ENCODE measurements at regions not wholly inside any gene's neighbourhood (a gene's known extent, or its start where the extent isn't known, plus 50 kb on each side); places are given as distances from the start of the nearest gene placed in this dataset.
"Not testable (repeated sequence)": the region's sequence is repeated elsewhere in the genome, so short reads cannot be mapped to it uniquely, and the experiment has no call there.

DNA sequence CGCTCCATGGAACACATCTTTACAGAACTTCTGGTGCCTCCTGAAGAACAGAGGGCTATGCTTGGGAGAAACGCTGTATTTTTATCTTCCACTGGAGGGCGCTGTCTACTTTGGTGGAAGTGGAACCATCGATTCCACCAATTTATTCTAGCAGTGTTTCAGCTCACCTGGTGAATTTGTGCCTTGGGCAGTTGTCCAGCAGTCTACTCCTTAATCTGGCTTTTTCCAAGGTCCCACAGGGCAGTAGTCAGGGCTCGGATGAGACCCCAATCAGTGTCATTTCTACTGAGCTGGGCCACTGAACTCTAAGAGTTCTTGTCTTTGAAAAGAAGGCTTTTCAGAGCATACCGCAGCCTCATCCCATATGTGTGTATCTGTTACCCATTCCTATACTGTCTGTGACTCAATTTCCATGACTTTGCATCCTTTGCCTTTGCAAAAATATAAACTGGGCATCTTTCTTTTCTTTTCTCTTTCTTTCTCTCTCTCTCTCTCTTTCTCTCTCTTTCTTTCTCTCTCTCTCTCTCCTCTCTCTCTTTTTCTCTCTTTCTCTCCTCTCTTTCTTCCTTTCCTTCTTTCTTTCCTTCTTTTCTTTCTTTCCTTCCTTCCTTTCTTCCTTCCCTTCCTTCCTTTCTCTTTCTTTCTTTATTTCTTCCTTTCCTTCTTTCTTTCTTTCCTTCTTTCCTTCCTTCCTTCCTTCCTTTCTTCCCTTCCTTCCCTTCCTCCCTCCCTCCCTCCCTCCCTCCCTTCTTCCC, 138.4 kb upstream of the ZNF618 start:
- no peak for TF ChIP-seq POLR2A (IDR thresholded peaks at IDR 0.05; ENCODE audit: low read depth, low read length)
- FAIRE-seq = peak; percentile 61
- DNase-seq (ENCODE audit: insufficient read length, low spot score) = peak; percentile 35

DNA sequence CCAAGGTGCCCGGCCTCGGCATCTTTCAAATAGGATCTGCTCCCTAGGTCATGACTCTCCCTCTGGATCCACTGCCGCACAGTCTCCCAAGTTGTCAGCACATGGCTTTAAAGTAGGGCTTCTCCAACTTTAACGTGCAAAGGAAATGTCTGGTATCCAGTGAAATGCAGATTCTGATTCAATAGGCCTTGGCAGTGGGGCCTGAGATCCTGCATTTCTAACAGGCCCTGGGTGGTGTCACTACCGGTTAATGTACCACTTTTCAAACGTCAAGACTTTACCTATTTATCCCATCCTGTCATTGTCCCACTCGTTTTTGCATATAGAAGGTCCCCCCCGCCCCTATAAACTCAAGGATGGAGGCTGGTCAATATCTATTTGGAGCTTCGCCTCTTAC, 137.6 kb upstream of the ZNF618 start:
- no peak for FAIRE-seq
- no peak for TF ChIP-seq POLR2A (IDR thresholded peaks at IDR 0.05; ENCODE audit: low read depth, low read length)
- DNase-seq (ENCODE audit: insufficient read length, low spot score) = no peak

DNA sequence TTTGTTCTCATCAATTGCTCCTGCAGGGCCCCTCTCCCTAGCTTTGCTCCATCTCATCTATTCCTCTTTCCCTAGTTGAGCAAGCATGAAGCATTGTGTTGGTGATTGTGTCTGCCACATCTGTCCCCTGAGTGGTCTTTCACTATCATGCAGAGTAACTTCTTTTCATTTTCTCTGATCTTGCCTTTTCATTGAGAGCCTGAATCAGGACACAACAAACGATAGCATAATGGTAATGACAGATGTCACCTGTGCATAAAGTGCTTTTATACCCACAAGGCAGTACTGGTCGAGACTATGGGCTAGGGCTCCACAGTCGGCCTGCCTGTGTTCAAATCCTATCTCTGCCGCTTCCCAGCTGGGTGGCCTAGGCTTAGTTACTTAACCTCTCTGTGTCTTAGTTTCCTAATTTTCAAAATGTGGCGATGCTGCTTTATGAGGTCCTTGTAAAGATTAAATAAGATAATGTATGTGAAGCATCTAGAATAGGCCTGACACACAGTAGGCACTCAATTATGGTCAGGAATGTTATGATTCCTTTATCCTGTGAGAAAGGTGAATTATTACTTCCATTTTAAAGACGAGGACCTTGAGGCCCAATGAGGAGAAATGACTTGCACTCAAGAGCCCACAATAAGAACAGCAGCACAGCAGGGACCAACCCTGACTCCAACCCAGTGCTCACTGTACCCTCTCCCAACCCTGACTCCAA, 137.1 kb upstream of the ZNF618 start:
- no peak for TF ChIP-seq POLR2A (IDR thresholded peaks at IDR 0.05; ENCODE audit: low read depth, low read length)
- DNase-seq (ENCODE audit: insufficient read length, low spot score) (no peak), FAIRE-seq (no peak)

DNA sequence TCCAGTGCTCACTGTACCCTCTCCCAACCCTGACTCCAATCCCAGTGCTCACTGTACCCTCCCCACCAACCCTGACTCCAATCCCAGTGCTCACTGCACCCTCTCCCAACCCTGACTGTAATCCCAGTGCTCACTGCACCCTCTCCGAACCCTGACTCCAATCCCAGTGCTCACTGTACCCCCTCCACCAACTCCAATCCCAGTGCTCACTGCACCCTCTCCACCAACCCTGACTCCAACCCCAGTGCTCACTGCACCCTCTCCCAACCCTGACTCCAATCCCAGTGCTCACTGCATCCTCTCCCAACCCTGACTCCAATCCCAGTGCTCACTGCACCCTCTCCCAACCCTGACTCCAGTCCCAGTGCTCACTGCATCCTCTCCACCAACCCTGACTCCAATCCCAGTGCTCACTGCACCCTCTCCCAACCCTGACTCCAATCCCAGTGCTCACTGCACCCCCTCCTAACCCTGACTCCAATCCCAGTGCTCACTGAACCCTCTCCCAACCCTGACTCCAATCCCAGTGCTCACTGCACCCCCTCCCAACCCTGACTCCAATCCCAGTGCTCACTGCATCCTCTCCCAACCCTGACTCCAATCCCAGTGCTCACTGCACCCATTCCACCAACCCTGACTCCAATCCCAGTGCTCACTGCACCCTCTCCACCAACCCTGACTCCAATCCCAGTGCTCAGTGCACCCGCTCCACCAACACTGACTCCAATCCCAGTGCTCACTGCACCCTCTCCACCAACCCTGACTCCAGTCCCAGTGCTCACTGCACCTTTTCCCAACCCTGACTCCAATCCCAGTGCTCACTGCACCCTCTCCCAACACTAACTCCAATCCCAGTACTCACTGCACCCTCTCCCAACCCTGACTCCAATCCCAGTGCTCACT, 136.3 kb upstream of the ZNF618 start:
- not testable (repeated sequence) for DNase-seq (ENCODE audit: insufficient read length, low spot score); FAIRE-seq

DNA sequence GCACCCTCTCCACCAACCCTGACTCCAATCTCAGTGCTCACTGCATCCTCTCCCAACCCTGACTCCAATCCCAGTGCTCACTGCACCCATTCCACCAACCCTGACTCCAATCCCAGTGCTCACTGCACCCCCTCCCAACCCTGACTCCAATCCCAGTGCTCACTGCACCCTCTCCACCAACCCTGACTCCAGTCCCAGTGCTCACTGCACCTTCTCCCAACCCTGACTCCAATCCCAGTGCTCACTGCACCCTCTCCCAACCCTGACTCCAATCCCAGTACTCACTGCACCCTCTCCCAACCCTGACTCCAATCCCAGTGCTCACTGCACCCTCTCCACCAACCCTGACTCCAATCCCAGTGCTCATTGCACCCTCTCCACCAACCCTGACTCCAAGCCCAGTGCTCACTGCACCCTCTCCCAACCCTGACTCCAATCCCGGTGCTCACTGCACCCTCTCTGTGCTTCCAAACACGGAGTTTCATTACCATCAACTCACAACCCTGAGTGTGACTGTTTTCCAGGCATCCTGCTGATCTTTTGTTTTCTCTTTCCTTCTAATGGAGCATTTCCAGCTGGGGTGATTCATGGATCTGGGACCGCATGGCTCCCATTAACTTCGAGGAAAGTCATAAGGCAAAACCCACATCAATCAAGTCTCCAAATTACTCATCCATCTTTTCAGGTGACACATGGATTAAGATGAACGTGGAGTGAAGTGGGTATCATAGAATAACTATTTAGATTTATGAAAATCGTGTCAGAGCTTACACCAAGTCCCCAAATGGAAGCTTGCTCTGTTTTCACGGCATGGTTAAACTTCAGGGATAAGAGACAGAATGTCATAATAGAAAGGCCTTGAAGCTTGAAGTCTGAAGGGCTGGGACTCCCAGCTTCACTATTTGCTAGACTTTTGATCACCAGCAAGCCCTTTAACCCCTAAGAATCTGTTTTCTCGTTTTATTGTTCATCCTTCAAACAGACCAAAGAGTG, 135.3 kb upstream of the ZNF618 start:
- DNase-seq (ENCODE audit: insufficient read length, low spot score) = peak; percentile 59
- peak; percentile 88 for FAIRE-seq

DNA sequence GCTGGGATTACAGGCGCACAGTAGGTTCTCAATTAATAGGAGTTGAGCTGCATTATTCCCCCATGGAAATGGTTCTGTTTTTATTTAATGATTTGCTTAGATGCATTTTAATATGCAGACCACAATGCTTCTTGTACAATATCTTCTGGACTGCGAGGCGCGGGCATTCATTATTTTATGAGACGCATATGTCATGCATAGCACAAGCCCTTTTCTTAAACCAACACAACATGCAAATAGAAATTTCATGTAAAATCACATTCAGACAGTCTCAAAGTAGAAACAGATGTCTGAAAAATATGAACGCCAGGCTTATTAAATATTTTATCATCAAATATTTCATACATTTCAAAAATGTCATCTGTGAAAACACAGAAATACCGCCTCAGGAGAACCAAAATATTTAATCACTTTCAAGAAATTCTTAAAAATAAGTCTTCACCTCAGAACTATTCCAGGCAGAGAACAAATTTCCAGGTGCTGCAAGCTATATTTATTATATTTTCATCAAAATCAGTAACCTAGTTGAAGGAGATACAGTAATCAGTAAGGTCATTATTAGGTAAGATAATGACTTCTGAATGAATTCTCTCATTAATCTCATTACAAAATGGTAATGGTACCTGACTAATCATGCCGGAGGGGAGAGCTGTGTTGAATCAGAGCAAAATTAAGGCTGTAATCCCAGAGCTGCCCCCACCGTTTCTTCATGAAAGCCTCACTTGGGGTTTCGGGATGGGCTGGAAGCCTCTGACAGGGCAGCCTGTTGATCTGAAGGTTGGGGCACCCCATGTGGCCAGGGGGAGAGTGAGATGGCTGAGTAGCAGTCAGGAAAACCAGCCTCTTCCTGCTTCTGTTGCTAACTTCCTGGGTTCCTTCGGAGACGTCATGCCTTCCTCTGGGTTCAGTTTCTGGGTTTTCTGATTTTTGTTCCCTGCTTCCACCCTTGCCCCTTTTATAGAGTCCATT, 133.9 kb upstream of the ZNF618 start:
- DNase-seq (ENCODE audit: insufficient read length, low spot score) (no peak), FAIRE-seq (no peak)
- TF ChIP-seq POLR2A (IDR thresholded peaks at IDR 0.05; ENCODE audit: low read depth, low read length) = no peak

DNA sequence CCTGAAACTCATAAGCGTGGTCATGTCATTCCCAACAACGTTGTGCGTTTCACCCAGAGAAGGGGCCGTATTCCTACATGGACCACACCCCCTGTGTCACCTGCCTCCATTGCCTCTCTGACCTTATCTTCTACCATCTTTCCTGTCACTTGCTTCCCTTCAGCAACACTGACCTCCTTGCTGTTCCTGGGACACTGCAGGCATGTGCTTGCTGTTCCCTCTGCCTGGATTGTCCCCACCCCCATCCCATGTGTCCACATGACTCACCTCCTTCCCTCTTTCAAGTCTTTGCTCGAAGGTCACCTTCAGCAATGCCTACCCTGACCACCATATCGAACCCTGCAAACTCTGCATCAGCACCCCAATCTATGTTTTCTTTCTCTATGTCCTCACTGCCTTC, 133.2 kb upstream of the ZNF618 start:
- TF ChIP-seq POLR2A (IDR thresholded peaks at IDR 0.05; ENCODE audit: low read depth, low read length) = no peak
- FAIRE-seq = no peak
- no peak for DNase-seq (ENCODE audit: insufficient read length, low spot score)

DNA sequence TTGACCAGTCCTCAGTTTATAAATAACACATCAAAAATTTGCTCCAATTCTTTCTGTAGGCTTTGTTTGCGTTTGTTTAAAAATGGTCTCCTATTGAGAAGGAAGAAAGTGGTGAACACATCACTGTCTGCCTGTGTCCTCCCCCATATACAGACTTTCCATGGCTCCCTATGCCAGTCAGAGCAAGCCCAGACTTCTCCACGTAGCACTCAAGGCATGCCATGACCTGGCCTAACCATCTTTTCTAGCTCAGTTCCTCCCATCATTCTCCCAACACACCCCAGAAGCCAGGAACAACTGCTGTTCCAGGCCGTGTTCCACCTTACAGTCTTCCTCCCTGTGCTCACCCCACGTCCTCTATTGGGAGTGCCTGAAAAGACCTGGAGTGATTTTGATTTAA, 129.6 kb upstream of the ZNF618 start:
- DNase-seq (ENCODE audit: insufficient read length, low spot score) (no peak), FAIRE-seq (no peak)
- no peak for TF ChIP-seq POLR2A (IDR thresholded peaks at IDR 0.05; ENCODE audit: low read depth, low read length)

DNA sequence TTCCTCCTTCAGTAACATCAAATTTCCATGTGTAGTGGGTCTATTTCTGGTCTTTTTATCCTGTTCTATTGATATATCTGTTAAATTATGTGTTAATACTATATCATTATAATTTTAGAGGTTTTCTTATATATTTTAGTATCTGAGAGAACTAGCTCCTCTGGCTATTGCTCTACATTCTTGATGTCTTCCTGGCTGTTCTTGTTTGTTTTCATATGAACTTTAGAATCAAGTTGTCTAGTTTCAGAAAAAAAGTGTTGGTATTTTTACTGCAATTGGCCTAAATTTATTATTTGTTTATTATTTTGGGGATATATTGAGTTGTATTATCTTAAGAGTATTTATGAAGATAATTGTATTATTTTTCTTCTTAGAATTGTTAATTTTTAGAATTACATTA, 128.0 kb upstream of the ZNF618 start:
- no peak for DNase-seq (ENCODE audit: insufficient read length, low spot score)
- no peak for FAIRE-seq
- TF ChIP-seq POLR2A (IDR thresholded peaks at IDR 0.05; ENCODE audit: low read depth, low read length) = no peak

DNA sequence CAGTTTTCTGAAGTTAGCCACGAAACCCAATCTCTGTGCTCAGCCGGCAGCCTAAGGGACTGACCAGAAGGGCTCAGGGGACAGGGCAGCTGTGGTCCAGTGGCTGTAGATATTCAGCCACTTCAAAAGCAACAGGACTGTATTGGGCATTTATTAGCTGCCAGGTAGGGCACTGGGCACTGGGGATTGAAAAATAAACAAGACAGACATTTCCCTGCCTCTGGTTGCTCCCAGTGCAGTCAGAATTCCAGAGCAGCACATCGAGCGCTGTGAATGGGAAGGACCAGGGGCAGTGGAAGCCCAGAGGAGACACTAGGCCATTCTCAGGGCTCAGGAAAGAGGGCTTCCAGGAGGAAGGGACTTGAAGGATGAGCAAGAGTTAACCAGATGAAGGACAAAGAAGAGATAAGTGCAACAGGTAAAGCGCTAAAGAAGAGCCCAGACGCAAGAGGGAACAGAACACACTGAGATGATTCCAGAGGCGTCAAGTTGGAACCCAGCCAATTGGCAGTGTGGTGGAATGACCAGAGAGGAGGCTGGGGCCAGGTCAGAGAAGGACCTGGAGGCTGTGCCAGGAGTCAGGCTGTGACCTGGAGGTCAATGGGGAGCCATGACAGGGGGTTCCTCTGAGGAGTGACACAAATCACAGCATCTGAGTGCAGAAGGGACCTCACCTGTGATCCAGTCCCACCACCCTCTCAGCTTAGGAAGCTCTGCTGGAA, 122.5 kb upstream of the ZNF618 start:
- FAIRE-seq (no peak), DNase-seq (ENCODE audit: insufficient read length, low spot score) (no peak)
- no peak for TF ChIP-seq POLR2A (IDR thresholded peaks at IDR 0.05; ENCODE audit: low read depth, low read length)

DNA sequence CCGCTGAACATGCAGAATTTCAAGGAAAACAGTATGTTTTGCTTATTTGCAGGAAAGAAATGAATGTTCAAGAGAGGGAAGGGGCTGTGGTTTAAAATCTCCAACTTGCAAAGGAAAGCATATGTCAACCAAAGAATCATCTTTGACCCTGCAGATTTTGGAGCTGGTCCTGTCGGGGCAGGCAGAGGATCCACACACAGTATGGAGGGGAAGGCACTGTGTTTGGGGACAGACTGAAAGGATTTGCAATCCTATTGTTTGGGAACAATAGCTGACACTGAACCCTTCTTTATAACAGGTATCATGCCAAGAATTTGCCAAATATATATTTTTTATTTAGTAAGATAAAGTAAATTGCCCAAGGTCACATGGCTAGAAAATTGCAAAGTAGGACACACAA, 121.4 kb upstream of the ZNF618 start:
- FAIRE-seq (no peak), DNase-seq (ENCODE audit: insufficient read length, low spot score) (no peak)
- no peak for TF ChIP-seq POLR2A (IDR thresholded peaks at IDR 0.05; ENCODE audit: low read depth, low read length)

DNA sequence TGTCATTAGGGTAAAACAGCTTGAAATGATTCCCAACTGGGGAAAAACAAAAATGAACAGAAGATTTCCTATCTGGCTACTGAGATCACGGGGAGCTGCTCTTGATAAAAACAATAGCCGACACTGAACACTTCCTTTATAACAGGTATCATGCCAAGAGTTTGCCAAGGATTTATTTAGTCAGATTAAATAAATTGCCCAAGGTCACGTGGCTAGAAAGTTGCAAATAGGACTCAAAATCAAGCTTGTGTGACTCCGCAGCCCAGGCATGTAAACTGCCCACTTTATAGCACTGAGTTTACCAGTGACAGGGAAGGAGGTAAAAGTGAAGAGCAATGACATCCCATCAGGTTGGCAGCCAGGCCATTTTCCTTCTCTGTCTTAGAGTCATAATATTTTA, 120.7 kb upstream of the ZNF618 start:
- DNase-seq (ENCODE audit: insufficient read length, low spot score) (no peak), FAIRE-seq (no peak)
- no peak for TF ChIP-seq POLR2A (IDR thresholded peaks at IDR 0.05; ENCODE audit: low read depth, low read length)

Data from H54 (cell line).